ENCODE measurements at regions not wholly inside any gene's neighbourhood (a gene's known extent, or its start where the extent isn't known, plus 50 kb on each side); places are given as distances from the start of the nearest gene placed in this dataset.

GRCh38 chr18:72089432-72089831 lies 454.7 kb downstream of the CBLN2 start:
- H3K4me3 ChIP-seq (ENCODE audit: low read depth, low read length), result no peak overlapping the region
- DNase-seq (ENCODE audit: low read depth), result no peak
- no peak for TF ChIP-seq CTCF (IDR thresholded peaks at IDR 0.05; ENCODE audit: insufficient read depth, low read depth, low read length, missing control alignments)

GRCh38 chr18:72086421-72086820 lies 457.7 kb downstream of the CBLN2 start:
- H3K4me3 ChIP-seq (ENCODE audit: low read depth, low read length), result no peak overlapping the region
- peak; percentile 2 for DNase-seq (ENCODE audit: low read depth)
- TF ChIP-seq CTCF (IDR thresholded peaks at IDR 0.05; ENCODE audit: insufficient read depth, low read depth, low read length, missing control alignments), result peak; percentile 8

GRCh38 chr18:72075040-72075439 lies 469.1 kb downstream of the CBLN2 start:
- DNase-seq (ENCODE audit: low read depth), result no peak
- H3K4me3 ChIP-seq (ENCODE audit: low read depth, low read length), result no peak overlapping the region
- no peak for TF ChIP-seq CTCF (IDR thresholded peaks at IDR 0.05; ENCODE audit: insufficient read depth, low read depth, low read length, missing control alignments)

GRCh38 chr18:72063001-72063400 lies 481.1 kb downstream of the CBLN2 start:
- DNase-seq (ENCODE audit: low read depth), result no peak
- no peak overlapping the region for H3K4me3 ChIP-seq (ENCODE audit: low read depth, low read length)
- TF ChIP-seq CTCF (IDR thresholded peaks at IDR 0.05; ENCODE audit: insufficient read depth, low read depth, low read length, missing control alignments), result no peak

- no peak for DNase-seq (ENCODE audit: low read depth)
- H3K4me3 ChIP-seq (ENCODE audit: low read depth, low read length), result no peak overlapping the region
- TF ChIP-seq CTCF (IDR thresholded peaks at IDR 0.05; ENCODE audit: insufficient read depth, low read depth, low read length, missing control alignments), result no peak
Measured at GRCh38 chr18:72058851-72059250, 485.3 kb downstream of the CBLN2 start.

- no peak for DNase-seq (ENCODE audit: low read depth)
- no peak for TF ChIP-seq CTCF (IDR thresholded peaks at IDR 0.05; ENCODE audit: insufficient read depth, low read depth, low read length, missing control alignments)
- H3K4me3 ChIP-seq (ENCODE audit: low read depth, low read length), result no peak overlapping the region
Measured at GRCh38 chr18:72056171-72056570, 488.0 kb downstream of the CBLN2 start.

GRCh38 chr18:72041313-72042032 lies 502.7 kb downstream of the CBLN2 start:
- TF ChIP-seq CTCF (IDR thresholded peaks at IDR 0.05; ENCODE audit: insufficient read depth, low read depth, low read length, missing control alignments), result no peak
- no peak for DNase-seq (ENCODE audit: low read depth)
- no peak overlapping the region for H3K4me3 ChIP-seq (ENCODE audit: low read depth, low read length)

All from GM12865 (cell line).